GM19043 (cell line): ENCODE measurements at regions not wholly inside any gene's neighbourhood (a gene's known extent, or its start where the extent isn't known, plus 50 kb on each side); places are given as distances from the start of the nearest gene placed in this dataset.
"Not testable (repeated sequence)": the region's sequence is repeated elsewhere in the genome, so short reads cannot be mapped to it uniquely, and the experiment has no call there.

Experiments used
- ATAC-seq: cut with Tn5 transposase; IDR thresholded peaks from one replicate; pipeline ENCODE4 v1.9.1; 2021; ENCODE audit warnings: low read depth; ENCODE audit not compliant: unreplicated experiment

- not testable (repeated sequence) for ATAC-seq
Measured at GRCh38 chr3:139232341-139232740, 111.5 kb upstream of the MRPS22 start.

- ATAC-seq, result no peak
Measured at GRCh38 chr3:139234491-139234890, 109.3 kb upstream of the MRPS22 start.

DNA sequence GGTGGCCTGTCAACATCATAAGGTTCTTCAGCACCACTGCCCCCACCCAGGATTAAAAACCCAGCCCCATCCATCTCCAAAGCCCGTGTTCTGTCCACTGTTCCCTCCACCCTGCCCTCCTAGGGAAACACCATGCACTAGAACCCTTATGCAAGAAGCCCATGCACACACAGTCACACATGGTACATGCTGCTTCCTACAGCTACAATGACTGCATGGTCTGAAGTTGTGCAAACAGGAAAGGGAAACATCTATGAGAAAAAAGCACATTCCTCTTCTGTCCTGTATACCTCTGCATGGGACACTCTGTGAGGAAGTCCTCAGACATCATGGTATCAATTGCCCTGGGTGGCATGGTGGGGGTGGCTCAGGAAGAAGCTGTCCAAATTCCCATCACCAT lies 108.6 kb upstream of the MRPS22 start:
- ATAC-seq, result no peak

- no peak for ATAC-seq
Measured at GRCh38 chr3:139236336-139236735, 107.5 kb upstream of the MRPS22 start.

GRCh38 chr3:139238281-139239030 lies 105.4 kb upstream of the MRPS22 start:
- no peak for ATAC-seq

DNA sequence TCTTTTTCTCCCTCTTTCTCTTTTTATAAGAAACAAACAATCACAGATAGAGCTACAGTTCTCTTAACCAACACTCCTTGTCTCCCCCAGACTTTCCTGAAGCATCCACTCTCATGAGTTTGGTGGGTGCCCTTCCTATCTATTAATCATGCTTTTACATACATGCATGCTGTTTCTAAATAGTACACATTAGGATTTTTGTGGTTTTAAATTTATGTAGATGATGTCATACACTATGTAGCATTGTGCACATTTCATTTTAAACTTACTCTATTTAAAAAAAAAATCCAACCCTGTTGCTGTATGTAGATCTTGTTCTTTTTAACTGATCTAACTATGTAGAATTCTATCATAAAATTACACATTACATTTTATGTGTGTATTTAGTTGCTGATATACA lies 104.3 kb upstream of the MRPS22 start:
- ATAC-seq, result no peak

GRCh38 chr3:139241783-139242182 lies 102.0 kb upstream of the MRPS22 start:
- no peak for ATAC-seq

DNA sequence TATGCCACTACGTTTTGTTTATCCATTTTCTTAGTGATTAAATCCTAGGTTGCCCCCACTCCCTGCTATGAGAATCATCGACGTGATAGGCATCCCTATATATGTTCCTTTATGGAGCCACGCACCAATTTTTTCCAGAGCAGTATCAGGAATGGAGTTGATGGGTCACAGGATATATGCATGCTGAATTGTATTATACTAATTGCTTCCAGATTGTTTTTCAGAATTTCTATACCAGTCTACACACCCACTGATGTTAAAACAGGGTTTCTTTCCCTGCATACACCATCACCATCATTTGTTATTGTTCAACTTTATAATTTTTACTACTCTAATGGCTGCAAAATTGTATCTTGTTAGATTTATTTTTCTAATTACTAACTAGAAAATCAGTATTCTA lies 100.1 kb upstream of the MRPS22 start:
- ATAC-seq, result no peak

- ATAC-seq, result no peak
Measured at GRCh38 chr3:139248593-139249255, 95.1 kb upstream of the MRPS22 start.

GRCh38 chr3:139251529-139251928 lies 92.3 kb upstream of the MRPS22 start:
- ATAC-seq, result no peak

GRCh38 chr3:139252719-139253118 lies 91.1 kb upstream of the MRPS22 start:
- ATAC-seq, result no peak

- ATAC-seq, result no peak
Measured at GRCh38 chr3:139258276-139258675, 85.5 kb upstream of the MRPS22 start.

GRCh38 chr3:139259398-139259797 lies 84.4 kb upstream of the MRPS22 start:
- no peak for ATAC-seq

- ATAC-seq, result no peak
Measured at GRCh38 chr3:139260041-139260486, 83.8 kb upstream of the MRPS22 start.

DNA sequence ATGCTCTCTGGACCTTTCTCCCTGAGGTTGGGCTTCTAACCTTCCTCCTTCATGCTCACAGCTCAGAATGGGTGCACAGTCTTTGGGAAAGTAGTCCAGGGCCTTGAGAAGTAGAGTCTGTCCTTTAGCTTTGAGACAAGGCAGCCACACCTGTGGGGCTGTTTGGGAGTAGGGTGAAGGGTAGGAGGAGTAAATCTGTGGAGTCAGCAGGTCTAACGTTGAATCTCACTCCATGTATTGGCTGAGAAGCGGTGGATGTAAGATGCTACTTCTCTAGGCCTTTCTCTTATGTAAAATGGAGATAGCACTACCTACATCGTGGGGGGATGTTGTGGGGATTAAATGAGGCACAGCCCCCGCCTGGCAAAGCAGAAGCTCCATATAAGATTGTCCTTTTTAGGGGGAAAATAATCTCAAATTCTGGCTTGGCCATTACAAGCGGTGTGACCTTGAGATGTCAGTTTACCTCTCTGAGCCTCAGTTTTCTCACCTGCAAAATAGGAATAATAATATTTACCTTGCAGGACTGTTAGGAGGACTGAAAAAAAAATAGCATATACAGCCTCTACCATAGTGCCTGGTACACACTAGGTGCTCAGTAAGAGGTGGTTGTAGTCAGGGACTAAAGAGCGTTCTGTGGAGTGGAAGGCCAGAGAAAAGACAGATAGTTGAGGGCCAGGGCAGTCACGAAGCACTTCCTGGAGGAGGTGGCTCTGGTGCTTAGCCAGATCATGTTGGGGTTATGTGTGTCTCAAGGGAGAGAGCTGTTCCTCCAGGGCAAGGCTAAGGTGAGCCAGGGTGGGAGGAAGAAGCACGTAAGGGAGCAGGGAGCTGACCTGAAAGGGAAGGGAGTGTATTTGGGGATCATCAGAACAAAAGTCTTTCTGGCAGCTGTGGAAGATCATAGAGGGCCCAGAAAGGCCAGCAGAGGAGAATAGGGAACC lies 82.8 kb upstream of the MRPS22 start:
- ATAC-seq, result no peak

DNA sequence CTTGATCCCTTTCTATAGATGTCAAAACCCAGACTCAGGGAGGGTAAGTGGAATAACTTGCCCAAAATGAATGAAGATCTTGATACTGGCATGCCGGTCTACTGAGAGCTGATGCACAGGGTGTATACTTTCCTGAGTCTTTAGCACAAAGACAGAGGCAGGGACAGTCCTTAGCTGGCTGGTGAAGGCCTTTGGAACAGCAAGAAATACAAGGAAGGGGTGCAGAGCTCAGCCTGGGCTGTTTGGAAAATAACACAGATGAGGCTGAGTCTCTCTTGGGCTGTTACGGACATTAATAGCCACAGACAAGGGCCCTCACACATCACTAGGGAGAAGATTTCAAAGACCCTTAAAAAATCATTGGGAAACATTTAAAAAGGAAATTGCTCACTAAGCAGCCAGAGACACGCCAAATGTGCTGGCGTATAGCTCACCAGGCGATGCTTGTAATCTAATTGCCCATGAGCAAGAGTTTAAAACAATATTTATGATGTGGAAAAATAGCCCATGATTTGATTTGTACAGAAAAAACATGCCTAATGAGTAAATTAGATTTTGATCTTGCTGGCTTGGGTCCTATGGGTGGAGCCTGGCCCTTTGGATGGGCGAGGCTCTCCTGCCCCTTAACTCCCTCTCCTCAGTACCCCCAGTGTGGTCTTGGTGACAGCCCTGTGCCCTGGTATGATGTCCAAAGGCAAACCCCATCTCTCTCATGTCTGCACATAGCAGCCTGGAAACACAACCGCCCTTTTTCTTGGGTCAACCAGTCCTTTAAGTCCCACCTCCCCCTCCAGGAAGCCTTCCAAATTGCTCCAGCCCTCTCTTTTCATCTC lies 81.8 kb upstream of the MRPS22 start:
- ATAC-seq, result no peak

DNA sequence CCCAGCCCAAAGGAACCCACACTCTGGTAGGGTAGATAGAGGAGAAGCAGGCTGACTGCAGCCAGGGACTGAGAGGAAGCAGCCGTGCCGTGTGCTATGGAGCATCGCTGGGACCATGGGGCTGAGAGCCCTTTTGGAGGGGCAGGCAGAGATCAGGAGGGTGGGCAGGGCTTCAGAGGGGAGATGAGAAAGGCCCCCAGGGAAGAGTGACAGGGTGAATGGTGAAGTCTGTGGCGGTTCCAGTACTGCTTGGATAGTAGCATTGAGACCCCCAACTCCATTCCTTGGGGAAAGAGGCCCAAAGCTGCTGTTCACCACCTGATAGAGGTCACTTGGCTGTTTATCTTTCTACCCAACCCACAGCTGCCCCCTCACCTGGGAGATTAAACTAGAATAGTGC lies 80.0 kb upstream of the MRPS22 start:
- ATAC-seq, result no peak

- ATAC-seq, result no peak
Measured at GRCh38 chr3:139264375-139264774, 79.4 kb upstream of the MRPS22 start.

DNA sequence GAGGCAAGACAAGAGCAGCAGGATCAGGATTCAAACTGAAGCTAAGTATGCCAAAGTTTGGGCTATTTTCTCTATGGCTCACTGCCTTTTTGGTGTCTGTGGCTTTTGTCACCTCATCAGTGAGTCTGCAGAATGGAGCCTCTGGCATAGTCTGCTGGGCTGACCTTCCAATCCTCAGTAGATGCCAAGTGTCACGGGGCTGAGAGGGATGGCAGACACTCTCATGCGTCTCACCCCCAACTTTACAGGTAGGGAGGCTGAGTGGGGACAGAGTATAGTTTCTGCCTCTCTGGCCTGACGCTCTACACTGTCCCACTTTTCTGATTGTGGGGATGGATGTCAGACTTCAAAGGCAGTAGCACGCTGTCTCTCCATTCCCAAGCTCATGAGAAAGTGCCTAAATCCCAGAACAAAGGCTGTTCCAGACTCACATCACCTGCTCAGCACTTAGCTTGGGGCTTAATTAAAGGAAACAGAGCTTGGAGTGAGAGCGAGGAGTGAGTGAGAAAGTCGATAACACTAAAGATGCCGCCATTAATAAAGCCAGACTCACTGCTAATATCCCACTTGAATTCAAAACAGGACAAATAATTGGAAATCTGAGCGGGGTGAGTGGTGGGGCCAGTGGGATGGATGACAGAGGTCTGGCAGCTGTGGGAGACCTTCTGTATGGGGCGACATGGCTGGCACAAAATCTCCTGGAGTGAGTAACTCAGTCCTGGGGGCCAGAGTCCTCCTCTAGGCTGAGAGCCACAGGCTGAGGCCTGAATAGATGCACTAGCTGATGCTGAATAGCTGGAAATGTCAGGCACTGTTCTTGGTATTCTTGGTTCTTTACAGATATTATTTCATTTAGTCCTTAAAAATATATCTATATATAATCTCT lies 78.4 kb upstream of the MRPS22 start:
- ATAC-seq, result no peak
